Mesodermal cell (in vitro differentiated cells): ENCODE measurements at regions not wholly inside any gene's neighbourhood (a gene's known extent, or its start where the extent isn't known, plus 50 kb on each side); places are given as distances from the start of the nearest gene placed in this dataset.
A peak's percentile ranks its signal among the peaks of the same experiment; 100 is the strongest.

Experiments used
- H3K27ac ChIP-seq: 2 replicates; pipeline ENCODE4 v1.7.0; 2013; ENCODE audit warnings: mild to moderate bottlenecking, low read depth, low read length, moderate library complexity; ENCODE audit not compliant: severe bottlenecking
- H3K36me3 ChIP-seq: 2 replicates; pipeline ENCODE4 v1.7.1; 2013; ENCODE audit warnings: mild to moderate bottlenecking, low read length, moderate library complexity; ENCODE audit not compliant: control insufficient read depth, insufficient read depth
- H3K4me1 ChIP-seq: one replicate; pipeline ENCODE4 v1.7.1; 2013; ENCODE audit warnings: mild to moderate bottlenecking, low read length; ENCODE audit not compliant: insufficient read depth, control insufficient read depth, poor library complexity, severe bottlenecking
- H3K4me3 ChIP-seq: 2 replicates; pipeline ENCODE4 v1.7.0; 2013; ENCODE audit warnings: low read length, control low read depth, mild to moderate bottlenecking; ENCODE audit not compliant: insufficient read depth, poor library complexity, severe bottlenecking; ENCODE audit errors: extremely low read depth
- H3K9me3 ChIP-seq: 2 replicates; pipeline ENCODE4 v1.7.1; 2013; ENCODE audit warnings: mild to moderate bottlenecking, low read length, moderate library complexity; ENCODE audit not compliant: control insufficient read depth
- WGBS, 2 experiments: methylation state at CpG; one replicate each; pipeline ENCODE4 v1.1.5; 2013; ENCODE audit warnings: missing lambda C conversion rate in 2 of 2; ENCODE audit not compliant: insufficient coverage in 2 of 2; 5-methylcytosine and 5-hydroxymethylcytosine counted together

GRCh38 chr2:9145109-9145751, 61.4 kb upstream of the ASAP2 start:
- Histone ChIP-seq H3K27ac (no peak overlapping the region), H3K36me3 (no peaks in the 10 kb centered on the region), H3K4me1 (no peaks in the 10 kb centered on the region), H3K4me3 (no peak overlapping the region), H3K9me3 (no peaks in the 10 kb centered on the region)
- WGBS, 2 experiments, result 91 to 93% methylated on average over 7 to 8 of the region's 13 CpGs

- Histone ChIP-seq H3K36me3 (no peaks in the 10 kb centered on the region), H3K27ac (no peak overlapping the region), H3K9me3 (no peaks in the 10 kb centered on the region), H3K4me3 (no peak overlapping the region), H3K4me1 (peaks cover 4% of the 10 kb centered on the region)
- 87 to 100% methylated on average over 3 to 5 of the region's 5 CpGs for WGBS, 2 experiments
Measured at GRCh38 chr2:9144617-9145016, 62.0 kb upstream of the ASAP2 start.

- H3K27ac ChIP-seq, result no peak overlapping the region
- H3K36me3 ChIP-seq, result no peaks in the 10 kb centered on the region
- H3K4me3 ChIP-seq, result no peak overlapping the region
- WGBS, 2 experiments, result no CpG with 5 or more reads among the region's 1 CpG
- H3K4me1 ChIP-seq, result peaks cover 6% of the 10 kb centered on the region
- H3K9me3 ChIP-seq, result no peaks in the 10 kb centered on the region
Measured at GRCh38 chr2:9144046-9144445, 62.6 kb upstream of the ASAP2 start.

- Histone ChIP-seq H3K27ac (no peak overlapping the region), H3K9me3 (no peaks in the 10 kb centered on the region), H3K4me3 (no peak overlapping the region), H3K36me3 (no peaks in the 10 kb centered on the region), H3K4me1 (peaks cover 6% of the 10 kb centered on the region)
- WGBS, 2 experiments, result 82 to 84% methylated on average over 9 of the region's 11 CpGs
Measured at GRCh38 chr2:9143264-9143815, 63.3 kb upstream of the ASAP2 start.

- WGBS, 2 experiments, result 11 to 14% methylated on average over 37 to 39 of the region's 40 CpGs
- peak overlapping the region; percentile 16 for H3K27ac ChIP-seq
- no peaks in the 10 kb centered on the region for H3K36me3 ChIP-seq
- H3K9me3 ChIP-seq, result no peaks in the 10 kb centered on the region
- no peak overlapping the region for H3K4me3 ChIP-seq
- peaks cover 6% of the 10 kb centered on the region for H3K4me1 ChIP-seq
Measured at GRCh38 chr2:9142551-9143263, 63.9 kb upstream of the ASAP2 start.

GRCh38 chr2:9141706-9142460, 64.7 kb upstream of the ASAP2 start:
- Histone ChIP-seq H3K4me1 (peaks cover 6% of the 10 kb centered on the region), H3K4me3 (no peak overlapping the region), H3K27ac (no peak overlapping the region), H3K36me3 (no peaks in the 10 kb centered on the region), H3K9me3 (no peaks in the 10 kb centered on the region)
- 93 to 95% methylated on average over 8 to 13 of the region's 15 CpGs for WGBS, 2 experiments

GRCh38 chr2:9141091-9141667, 65.4 kb upstream of the ASAP2 start:
- no peak overlapping the region for H3K27ac ChIP-seq
- peaks cover 6% of the 10 kb centered on the region for H3K4me1 ChIP-seq
- no peaks in the 10 kb centered on the region for H3K9me3 ChIP-seq
- H3K4me3 ChIP-seq, result no peak overlapping the region
- WGBS, 2 experiments, result 83 to 89% methylated on average over 4 to 6 of the region's 6 CpGs
- H3K36me3 ChIP-seq, result no peaks in the 10 kb centered on the region

GRCh38 chr2:9140645-9141044, 66.0 kb upstream of the ASAP2 start:
- WGBS, 2 experiments, result 84 to 86% methylated on average over 7 of the region's 7 CpGs

GRCh38 chr2:9139491-9140443, 66.8 kb upstream of the ASAP2 start:
- H3K4me3 ChIP-seq, result no peak overlapping the region
- no peaks in the 10 kb centered on the region for H3K36me3 ChIP-seq
- H3K4me1 ChIP-seq, result peaks cover 6% of the 10 kb centered on the region
- H3K27ac ChIP-seq, result no peak overlapping the region
- H3K9me3 ChIP-seq, result no peaks in the 10 kb centered on the region
- 35 to 52% methylated on average over 11 to 14 of the region's 19 CpGs for WGBS, 2 experiments

More at GRCh38 chr2:9140645-9141044, 66.0 kb upstream of the ASAP2 start:
- Histone ChIP-seq H3K4me3 (no peak overlapping the region), H3K9me3 (no peaks in the 10 kb centered on the region), H3K27ac (no peak overlapping the region), H3K36me3 (no peaks in the 10 kb centered on the region), H3K4me1 (peaks cover 6% of the 10 kb centered on the region)
